ENCODE measurements at regions not wholly inside any gene's neighbourhood (a gene's known extent, or its start where the extent isn't known, plus 50 kb on each side); places are given as distances from the start of the nearest gene placed in this dataset.

DNA sequence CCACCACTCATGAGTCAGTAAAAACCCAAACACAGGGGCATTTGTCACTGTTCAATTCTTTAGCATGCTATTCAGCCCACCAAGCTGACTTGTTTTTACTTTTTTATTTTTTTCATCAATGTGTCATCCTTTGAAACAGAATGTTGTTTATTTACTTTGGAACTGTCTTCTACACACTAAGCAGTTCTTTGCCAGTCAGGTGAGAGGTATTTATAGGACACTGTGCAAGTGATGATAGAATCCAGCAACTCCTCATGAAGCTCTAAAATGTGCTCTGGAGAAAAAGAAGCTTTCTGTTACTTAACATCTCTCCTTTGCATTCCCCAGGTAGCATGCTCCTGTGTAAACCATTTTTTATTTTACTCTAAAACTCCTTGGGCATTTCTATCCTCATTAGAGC, 582.0 kb upstream of the TMPRSS15 start:
- Histone ChIP-seq H3K27ac (no peak overlapping the region), H3K36me3 (no peaks in the 10 kb centered on the region), H3K9me3 (peaks cover 0 to 12% (median 0%) of the 10 kb centered on the region in 4 donors), H3K4me3 (no peak overlapping the region), H3K4me1 (no peaks in the 10 kb centered on the region), H3K27me3 (no peaks in the 10 kb centered on the region)
- no peak for DNase-seq
- TF ChIP-seq EP300 (IDR thresholded peaks at IDR 0.05): no peak
- TF ChIP-seq, protein P1, sequence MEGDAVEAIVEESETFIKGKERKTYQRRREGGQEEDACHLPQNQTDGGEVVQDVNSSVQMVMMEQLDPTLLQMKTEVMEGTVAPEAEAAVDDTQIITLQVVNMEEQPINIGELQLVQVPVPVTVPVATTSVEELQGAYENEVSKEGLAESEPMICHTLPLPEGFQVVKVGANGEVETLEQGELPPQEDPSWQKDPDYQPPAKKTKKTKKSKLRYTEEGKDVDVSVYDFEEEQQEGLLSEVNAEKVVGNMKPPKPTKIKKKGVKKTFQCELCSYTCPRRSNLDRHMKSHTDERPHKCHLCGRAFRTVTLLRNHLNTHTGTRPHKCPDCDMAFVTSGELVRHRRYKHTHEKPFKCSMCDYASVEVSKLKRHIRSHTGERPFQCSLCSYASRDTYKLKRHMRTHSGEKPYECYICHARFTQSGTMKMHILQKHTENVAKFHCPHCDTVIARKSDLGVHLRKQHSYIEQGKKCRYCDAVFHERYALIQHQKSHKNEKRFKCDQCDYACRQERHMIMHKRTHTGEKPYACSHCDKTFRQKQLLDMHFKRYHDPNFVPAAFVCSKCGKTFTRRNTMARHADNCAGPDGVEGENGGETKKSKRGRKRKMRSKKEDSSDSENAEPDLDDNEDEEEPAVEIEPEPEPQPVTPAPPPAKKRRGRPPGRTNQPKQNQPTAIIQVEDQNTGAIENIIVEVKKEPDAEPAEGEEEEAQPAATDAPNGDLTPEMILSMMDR (IDR thresholded peaks at IDR 0.05): no peak
- no peak for TF ChIP-seq POLR2A (IDR thresholded peaks at IDR 0.05)
- TF ChIP-seq POLR2AphosphoS5 (IDR thresholded peaks at IDR 0.05): no peak
- ATAC-seq (ENCODE audit: low FRiP score in 2 of 2): no peak

DNA sequence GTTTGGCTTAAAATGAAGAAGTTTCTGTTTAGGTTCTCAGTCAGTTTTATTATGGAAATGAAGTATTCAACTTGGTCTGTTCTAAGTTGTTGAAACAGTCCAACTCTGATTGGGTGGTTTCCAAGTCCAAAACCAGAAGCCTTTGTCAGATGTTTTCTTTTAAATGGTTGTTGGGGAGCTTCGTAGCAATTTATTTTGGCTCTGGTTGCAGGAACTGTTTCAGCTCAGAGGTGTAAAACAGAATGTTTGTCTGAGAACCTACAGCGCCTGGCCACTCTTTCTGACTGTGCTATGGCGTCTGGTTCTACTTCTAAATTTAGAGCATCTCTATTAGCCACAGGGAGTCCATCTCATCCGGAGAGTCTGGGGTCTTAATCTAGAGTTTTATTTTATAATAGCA, 582.6 kb upstream of the TMPRSS15 start:
- no peak for TF ChIP-seq POLR2A (IDR thresholded peaks at IDR 0.05)
- no peak for TF ChIP-seq POLR2AphosphoS5 (IDR thresholded peaks at IDR 0.05)
- no peak for TF ChIP-seq EP300 (IDR thresholded peaks at IDR 0.05)
- TF ChIP-seq, protein P1 (IDR thresholded peaks at IDR 0.05): no peak
- DNase-seq (no peak), ATAC-seq (ENCODE audit: low FRiP score in 2 of 2) (no peak)
- no peak overlapping the region for H3K27ac ChIP-seq
- no peaks in the 10 kb centered on the region for H3K4me1 ChIP-seq
- WGBS, 2 donors: 71 to 82% methylated on average over 4 of the region's 4 CpGs
- no peak overlapping the region for H3K4me3 ChIP-seq
- H3K36me3 ChIP-seq: no peaks in the 10 kb centered on the region
- no peaks in the 10 kb centered on the region for H3K27me3 ChIP-seq
- H3K9me3 ChIP-seq: peaks cover 0 to 12% (median 0%) of the 10 kb centered on the region in 4 donors

GRCh38 chr21:18987520-18988026, 584.0 kb upstream of the TMPRSS15 start:
- no peak for TF ChIP-seq POLR2AphosphoS5 (IDR thresholded peaks at IDR 0.05)
- TF ChIP-seq, protein P1 (IDR thresholded peaks at IDR 0.05): no peak
- TF ChIP-seq POLR2A (IDR thresholded peaks at IDR 0.05): no peak
- no peak for TF ChIP-seq EP300 (IDR thresholded peaks at IDR 0.05)
- DNase-seq: no peak
- Histone ChIP-seq H3K4me3 (no peak overlapping the region), H3K27me3 (no peaks in the 10 kb centered on the region), H3K9me3 (peaks cover 0 to 12% (median 0%) of the 10 kb centered on the region in 4 donors), H3K27ac (no peak overlapping the region), H3K36me3 (no peaks in the 10 kb centered on the region), H3K4me1 (no peaks in the 10 kb centered on the region)
- ATAC-seq (ENCODE audit: low FRiP score in 2 of 2): no peak
- 82 to 86% methylated on average over 11 of the region's 11 CpGs for WGBS, 2 donors

- no peak for DNase-seq
- WGBS, 2 donors: 78 to 85% methylated on average over 7 of the region's 7 CpGs
- H3K36me3 ChIP-seq: no peaks in the 10 kb centered on the region
- no peak overlapping the region for H3K4me3 ChIP-seq
- TF ChIP-seq EP300 (IDR thresholded peaks at IDR 0.05): no peak
- no peak for TF ChIP-seq POLR2AphosphoS5 (IDR thresholded peaks at IDR 0.05)
- TF ChIP-seq, protein P1 (IDR thresholded peaks at IDR 0.05): no peak
- TF ChIP-seq POLR2A (IDR thresholded peaks at IDR 0.05): no peak
- peaks cover 0 to 12% (median 0%) of the 10 kb centered on the region in 4 donors for H3K9me3 ChIP-seq
- no peaks in the 10 kb centered on the region for H3K4me1 ChIP-seq
- H3K27me3 ChIP-seq: no peaks in the 10 kb centered on the region
- ATAC-seq (ENCODE audit: low FRiP score in 2 of 2): no peak
- H3K27ac ChIP-seq: no peak overlapping the region
Measured at GRCh38 chr21:18989953-18990495, 586.4 kb upstream of the TMPRSS15 start.

DNA sequence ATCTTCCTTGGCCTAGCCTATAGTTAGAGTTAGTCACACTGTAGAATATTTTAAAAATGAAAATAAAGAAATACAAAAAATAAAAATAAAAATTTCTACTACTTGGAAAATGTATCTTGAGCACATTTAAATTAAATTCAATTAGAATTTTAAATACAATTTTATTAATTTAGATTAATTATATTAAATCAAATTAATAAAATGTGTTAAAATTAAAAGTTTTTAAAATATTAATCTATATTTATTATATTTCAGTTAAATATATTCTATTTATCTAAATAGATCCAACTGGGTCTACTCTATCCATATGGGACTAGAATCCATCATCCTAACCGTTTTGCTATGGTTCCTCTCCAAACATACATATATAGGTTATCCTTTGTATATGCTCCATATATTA, 588.3 kb upstream of the TMPRSS15 start:
- no peaks in the 10 kb centered on the region for H3K36me3 ChIP-seq
- no peak overlapping the region for H3K4me3 ChIP-seq
- 55 to 71% methylated on average over 1 of the region's 1 CpG for WGBS, 2 donors
- H3K9me3 ChIP-seq: peaks cover 0 to 8% (median 0%) of the 10 kb centered on the region in 4 donors
- no peaks in the 10 kb centered on the region for H3K27me3 ChIP-seq
- no peaks in the 10 kb centered on the region for H3K4me1 ChIP-seq
- no peak overlapping the region for H3K27ac ChIP-seq
- ATAC-seq (ENCODE audit: low FRiP score in 2 of 2): no peak
- TF ChIP-seq EP300 (IDR thresholded peaks at IDR 0.05) (no peak), POLR2A (IDR thresholded peaks at IDR 0.05) (no peak), POLR2AphosphoS5 (IDR thresholded peaks at IDR 0.05) (no peak)
- TF ChIP-seq, protein P1 (IDR thresholded peaks at IDR 0.05): no peak
- no peak for DNase-seq
